NCI-H510A treated with DMSO at 0.1 percent for 48 hours (cell line): ENCODE measurements at regions not wholly inside any gene's neighbourhood (a gene's known extent, or its start where the extent isn't known, plus 50 kb on each side); places are given as distances from the start of the nearest gene placed in this dataset.
A peak's percentile ranks its signal among the peaks of the same experiment; 100 is the strongest.

Experiments used
- DNase-seq: peaks from one replicate; lab custom pipeline; 2025; lab: John Stamatoyannopoulos, UW

DNA sequence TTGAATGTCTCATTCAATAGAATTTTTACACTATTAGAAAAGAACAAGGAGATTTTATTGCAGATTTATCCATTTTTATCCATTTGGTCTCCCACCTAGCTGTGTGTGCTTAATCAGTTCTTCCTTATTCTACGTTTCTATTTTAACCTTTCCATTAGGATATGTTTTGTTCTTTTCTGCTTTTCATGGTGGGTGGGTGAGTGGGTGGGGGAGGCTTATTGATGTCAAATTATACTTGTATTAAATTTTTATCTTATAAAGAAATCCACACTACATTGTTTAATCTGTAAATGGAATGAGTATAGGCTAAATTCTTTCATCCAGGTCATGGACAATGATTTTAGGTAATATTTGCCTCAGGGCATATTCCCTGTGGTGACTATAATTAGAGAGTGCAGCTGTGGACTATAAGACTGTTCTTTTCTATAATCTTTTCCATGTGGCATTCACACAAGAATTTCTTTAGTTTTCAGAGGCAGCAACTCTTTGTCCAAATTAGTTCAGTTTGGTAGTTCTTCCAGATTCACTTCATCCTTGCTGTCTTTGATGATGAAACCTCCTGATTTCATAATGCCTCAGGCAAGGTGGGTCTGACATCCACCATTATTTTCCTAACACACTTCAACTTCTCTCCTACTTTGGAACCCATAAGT is 2451.8 kb downstream of the PCDH7 start:
- DNase-seq, result no peak

- DNase-seq, result no peak
Measured at GRCh38 chr4:33176566-33176965, 2456.4 kb downstream of the PCDH7 start.

GRCh38 chr4:33184657-33185290 is 2464.6 kb downstream of the PCDH7 start:
- peak; percentile 63 for DNase-seq

DNA sequence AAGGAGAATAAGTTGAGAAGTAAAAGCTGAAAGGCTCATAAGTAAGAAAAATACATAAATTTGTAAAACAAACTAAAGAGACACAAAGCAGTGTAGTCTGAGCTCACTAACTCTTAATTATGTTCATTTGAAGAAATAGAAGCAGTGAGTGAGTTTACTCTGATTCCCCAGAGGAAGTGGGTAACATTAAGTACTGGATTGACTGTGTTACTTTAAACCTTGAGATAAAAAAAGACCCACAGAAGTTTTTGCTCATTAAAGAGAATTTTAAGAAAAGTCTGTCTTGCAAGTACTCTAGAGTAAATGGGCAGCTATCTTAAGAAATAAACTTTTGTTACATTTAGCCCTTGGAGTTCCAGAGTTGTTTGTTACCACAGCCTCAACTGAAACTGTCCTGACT is 2466.9 kb downstream of the PCDH7 start:
- DNase-seq, result no peak

DNA sequence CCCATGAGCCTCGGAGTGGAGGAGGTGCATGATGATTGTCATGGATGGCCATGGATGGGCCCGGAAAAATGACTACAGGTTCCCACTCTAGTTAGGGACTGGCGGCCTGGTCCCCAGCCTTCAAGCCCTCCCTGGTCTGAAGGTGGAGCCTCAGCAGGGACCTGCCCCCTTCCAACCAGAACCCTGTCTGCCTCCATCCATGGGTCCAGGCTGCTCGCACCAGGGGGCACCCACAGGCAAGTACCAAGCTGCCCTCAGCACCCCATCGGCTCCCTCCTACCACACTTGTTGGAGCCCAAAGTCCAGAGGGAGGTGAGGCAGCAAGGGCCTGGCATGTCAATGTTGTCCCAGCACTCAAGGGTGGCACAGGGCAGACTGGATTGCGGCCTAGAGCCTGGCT is 2468.6 kb downstream of the PCDH7 start:
- DNase-seq, result no peak

DNA sequence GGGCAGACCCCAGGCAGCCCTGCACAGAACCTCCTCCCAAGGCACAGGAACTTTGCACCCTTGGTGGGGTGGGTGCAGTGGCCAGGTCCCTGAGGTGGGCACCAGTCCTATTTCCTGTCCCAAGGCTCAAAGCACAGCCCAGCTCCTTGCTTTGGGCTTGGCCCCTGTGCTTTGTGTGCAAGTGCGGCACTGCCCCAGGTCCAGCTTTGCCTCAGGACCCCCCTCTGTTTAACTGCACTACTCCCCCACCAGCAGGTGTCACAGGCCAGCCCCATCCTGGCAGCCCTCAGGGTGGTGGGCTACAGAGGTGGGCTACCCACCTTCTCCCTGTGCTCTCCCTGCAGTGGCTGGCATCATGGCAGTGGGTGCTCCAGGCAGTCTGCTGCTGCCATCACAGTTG is 2469.0 kb downstream of the PCDH7 start:
- DNase-seq, result no peak

GRCh38 chr4:33193109-33193508 is 2472.9 kb downstream of the PCDH7 start:
- DNase-seq, result no peak

GRCh38 chr4:33200377-33200776 is 2480.2 kb downstream of the PCDH7 start:
- no peak for DNase-seq

DNA sequence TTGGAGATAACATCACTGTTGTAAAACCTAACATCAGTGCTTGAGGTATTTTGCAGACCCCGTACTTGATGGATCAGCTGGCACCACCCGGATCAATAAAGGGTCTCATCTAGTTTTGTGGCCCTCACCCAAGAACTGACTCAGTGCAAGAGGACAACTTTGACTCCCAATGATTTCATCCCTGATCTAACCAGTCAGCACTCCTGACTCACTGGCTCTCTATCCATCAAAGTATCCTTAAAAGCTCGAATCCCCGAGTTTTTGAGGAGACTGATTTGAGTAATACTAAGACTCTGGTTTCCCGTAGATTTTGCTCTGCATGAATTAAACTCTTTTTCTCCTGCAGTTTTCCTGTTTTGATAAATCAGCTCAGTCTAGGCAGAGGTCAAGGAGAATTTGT is 2498.1 kb downstream of the PCDH7 start:
- no peak for DNase-seq

GRCh38 chr4:33226133-33226532 is 2506.0 kb downstream of the PCDH7 start:
- DNase-seq, result no peak

- no peak for DNase-seq
Measured at GRCh38 chr4:33226783-33227182, 2506.6 kb downstream of the PCDH7 start.

DNA sequence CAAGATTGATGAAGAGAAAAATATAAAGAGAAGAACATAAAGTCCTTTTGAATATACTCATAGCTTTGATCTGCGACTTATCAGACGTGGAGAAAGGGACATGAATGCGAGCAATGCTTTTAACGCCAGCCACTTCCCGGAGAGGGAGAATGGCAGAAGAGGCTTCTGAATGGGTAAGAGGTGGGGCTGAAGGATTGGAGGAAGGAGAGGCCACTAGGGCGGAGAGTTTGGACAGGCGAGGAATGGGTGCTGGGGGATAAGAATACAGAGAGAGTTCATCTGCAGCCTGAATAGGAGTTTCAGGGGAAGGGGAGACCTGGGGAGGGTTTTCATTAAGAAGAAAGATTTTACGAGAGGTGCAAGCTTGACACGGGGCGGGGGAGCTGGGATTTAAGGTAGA is 2534.9 kb downstream of the PCDH7 start:
- no peak for DNase-seq

GRCh38 chr4:33255507-33255906 is 2535.3 kb downstream of the PCDH7 start:
- DNase-seq, result no peak

GRCh38 chr4:33262824-33263223 is 2542.7 kb downstream of the PCDH7 start:
- no peak for DNase-seq

DNA sequence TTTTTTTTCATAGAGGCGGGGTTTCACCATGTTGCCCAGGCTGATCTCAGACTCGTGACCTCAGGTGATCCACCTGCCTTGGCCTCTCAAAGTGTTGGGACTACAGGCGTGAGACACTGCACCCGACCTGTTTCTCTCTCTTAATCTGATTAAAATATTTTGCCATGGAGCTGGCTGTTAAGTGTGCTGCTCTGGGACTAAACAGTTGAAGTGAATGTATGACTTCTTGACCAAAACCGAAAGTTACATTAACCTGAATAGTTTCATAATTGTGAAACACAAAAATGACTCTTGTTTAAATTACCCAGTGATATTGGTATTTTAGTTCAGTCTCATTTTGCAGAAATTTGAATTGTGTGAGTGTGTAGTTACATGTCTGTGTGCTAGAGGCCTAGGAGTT is 2548.6 kb downstream of the PCDH7 start:
- DNase-seq, result no peak

DNA sequence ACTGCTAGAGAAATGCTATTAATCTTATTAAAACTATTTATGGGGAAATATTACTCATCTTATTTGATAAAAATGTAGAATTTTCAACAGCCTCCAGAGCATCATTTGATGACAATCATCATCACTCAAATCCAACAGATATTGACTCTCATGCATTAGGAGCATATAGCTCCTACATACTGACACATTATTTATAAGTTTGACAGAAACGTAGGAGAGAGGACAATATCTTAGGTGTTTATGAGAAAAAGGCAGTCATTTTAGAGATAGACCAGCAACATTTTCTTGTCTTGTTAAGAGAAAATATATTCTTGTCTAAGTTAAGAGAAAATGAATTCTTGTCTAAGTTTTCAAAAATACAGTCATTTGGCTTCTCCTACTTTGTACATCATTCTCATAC is 2550.2 kb downstream of the PCDH7 start:
- no peak for DNase-seq

GRCh38 chr4:33272722-33273121 is 2552.6 kb downstream of the PCDH7 start:
- no peak for DNase-seq

GRCh38 chr4:33283818-33284217 is 2563.6 kb downstream of the PCDH7 start:
- DNase-seq, result no peak

GRCh38 chr4:33296876-33297455 is 2576.8 kb downstream of the PCDH7 start:
- DNase-seq, result no peak

DNA sequence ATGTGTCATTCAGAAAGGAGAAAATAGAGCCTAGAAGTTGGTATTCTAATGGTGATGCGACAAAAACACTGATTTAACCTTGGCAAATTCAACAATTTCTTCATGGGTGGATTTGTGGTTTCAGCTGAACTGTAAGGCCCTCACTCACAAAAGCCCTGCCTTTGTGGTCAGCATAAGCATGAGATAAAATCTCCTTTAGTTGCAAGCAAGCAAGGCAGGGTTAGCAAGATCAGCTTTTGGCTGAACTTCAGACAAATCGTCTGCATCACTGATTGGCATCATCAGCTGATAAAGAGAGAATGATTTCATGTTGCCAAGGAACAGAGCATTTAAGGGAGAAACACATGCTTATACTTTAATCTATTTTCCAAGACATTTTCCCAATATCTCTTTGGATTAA is 2582.2 kb downstream of the PCDH7 start:
- no peak for DNase-seq

DNA sequence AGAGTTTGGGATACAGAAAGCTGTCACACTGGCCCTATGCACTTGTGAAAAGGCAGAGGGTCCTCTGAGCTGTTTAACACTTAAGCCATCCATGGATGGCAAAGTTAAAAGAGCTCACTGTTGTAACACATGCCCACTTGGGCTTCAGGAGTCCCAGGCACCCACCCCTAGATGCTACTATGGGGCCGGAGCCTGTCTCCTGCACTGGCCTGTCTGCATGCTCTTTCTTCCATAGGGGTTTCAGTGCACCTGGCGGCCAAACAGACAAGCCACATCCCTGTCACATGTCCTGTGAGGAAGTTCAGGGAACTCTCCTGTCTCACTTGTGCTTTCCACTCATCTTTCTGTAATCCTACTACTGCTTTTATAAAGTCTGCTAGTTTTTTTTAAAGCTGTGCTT is 2586.0 kb downstream of the PCDH7 start:
- no peak for DNase-seq

- no peak for DNase-seq
Measured at GRCh38 chr4:33316033-33316432, 2595.9 kb downstream of the PCDH7 start.

- no peak for DNase-seq
Measured at GRCh38 chr4:33316578-33316977, 2596.4 kb downstream of the PCDH7 start.

DNA sequence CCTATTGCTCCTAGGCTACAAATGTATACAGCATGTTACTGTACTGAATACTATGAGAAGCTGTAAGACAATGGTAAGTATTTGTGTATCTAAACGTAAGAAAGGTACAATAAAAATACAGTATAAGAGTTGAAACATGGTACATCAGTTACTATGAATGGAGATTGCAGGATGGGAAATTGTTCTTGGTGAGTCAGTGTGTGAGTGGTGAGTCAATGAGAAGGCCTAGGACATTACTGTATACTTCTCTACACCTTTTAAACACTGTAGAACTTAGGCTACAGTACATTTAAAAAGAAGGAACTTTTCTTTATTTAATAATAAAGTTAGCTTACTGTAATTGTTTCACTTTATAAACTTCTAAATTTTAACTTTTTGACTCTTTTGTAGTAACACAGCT is 2603.2 kb downstream of the PCDH7 start:
- DNase-seq, result no peak
